Ovary (tissue), 7 donors: ENCODE measurements at regions not wholly inside any gene's neighbourhood (a gene's known extent, or its start where the extent isn't known, plus 50 kb on each side); places are given as distances from the start of the nearest gene placed in this dataset.

ENCODE experiments used
- DNase-seq, 5 donors: peaks; one replicate each; pipeline ENCODE4 v3.0.0-alpha.2; 2019 to 2020
- H3K27ac ChIP-seq, 2 donors: fragments of 200-600 bp; one replicate each; pipeline versions ENCODE4 v1.5.1 to v1.8.0; 2019 to 2022
- H3K27me3 ChIP-seq: fragments of 200-600 bp; one replicate; pipeline ENCODE4 v1.8.0; 2022
- H3K36me3 ChIP-seq: fragments of 200-600 bp; sonication (generic); one replicate; pipeline ENCODE4 v1.5.1; 2019
- H3K4me1 ChIP-seq: one replicate; pipeline ENCODE4 v1.8.1; 2013; ENCODE audit warnings: mild to moderate bottlenecking, moderate library complexity; ENCODE audit not compliant: insufficient read depth
- H3K4me3 ChIP-seq: fragments of 200-600 bp; sonication (generic); one replicate; pipeline ENCODE4 v1.5.1; 2017
- H3K9me3 ChIP-seq, 2 donors: fragments of 200-600 bp in 1 of 2; sonication (generic) in 1 of 2; one replicate each; pipeline versions ENCODE4 v1.5.1 to v1.8.1; 2013 to 2019; ENCODE audit warnings: mild to moderate bottlenecking in 1 of 2, moderate library complexity in 1 of 2
- CTCF ChIP-seq, 3 donors: fragments of 450-650 bp in 2 of 3; fragments of 200-600 bp in 1 of 3; IDR thresholded peaks; one replicate each; pipeline versions ENCODE4 v1.5.1 to v1.8.0; 2016 to 2022; ENCODE audit warnings: antibody characterized with exemption in 3 of 3, mild to moderate bottlenecking in 1 of 3
- EP300 ChIP-seq: sonication (generic); formaldehyde crosslinking; IDR thresholded peaks from one replicate; pipeline ENCODE4 v1.6.1; 2017; ENCODE audit warnings: antibody characterized with exemption
- POLR2A ChIP-seq: fragments of 450-650 bp; IDR thresholded peaks from one replicate; pipeline ENCODE4 v1.6.1; 2017; ENCODE audit warnings: antibody characterized with exemption, mild to moderate bottlenecking, moderate library complexity
- WGBS, 3 donors: extraction: QIAGEN DNeasy Blood & Tissue Kit in 1 of 3; methylation state at CpG; one replicate each; pipeline versions ENCODE4 v1.1.5 to v1.1.7; 2013 to 2017; 5-methylcytosine and 5-hydroxymethylcytosine counted together
- intact Hi-C, 4 donors: fragments of 100-400 bp; cut with DNase I; formaldehyde crosslinking; loops; one replicate each; pipeline versions ENCODE4 v1.11.0 to v1.15.1; 2022 to 2023
- donor health status: DM: no; HTN: no; CAD: no; lungs with moderate emphysema.
- donor health status: DM: no; HTN: no; CAD: no.
- donor health status: Bipolar disorder and iron deficiency.
- donor health status: DM: no; HTN: no; CAD: no.
- donor health status: DM: yes; HTN: yes; CAD: no.

DNA sequence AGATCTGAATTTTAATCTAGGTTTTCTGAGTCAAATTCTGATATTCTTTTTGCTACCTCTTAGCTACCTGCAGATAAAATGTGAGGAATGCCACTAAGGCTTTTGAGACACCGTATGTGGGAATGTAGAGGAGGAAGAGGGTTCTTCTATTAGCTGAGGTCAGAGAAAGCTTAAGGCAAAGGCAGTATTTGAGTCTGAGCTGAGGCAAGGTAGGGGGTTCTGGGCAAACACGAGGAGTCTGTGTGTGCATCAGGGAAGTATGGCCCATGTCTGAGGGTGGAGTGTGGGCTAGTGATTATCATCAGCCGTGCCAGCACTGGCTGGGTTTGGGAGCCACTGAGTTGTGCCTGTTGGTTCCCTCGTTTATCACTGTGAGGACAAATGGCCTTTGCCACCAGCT, 181.1 kb downstream of the SOX2 start:
- Histone ChIP-seq H3K4me1 (no peaks in the 10 kb centered on the region), H3K27ac (no peak overlapping the region), H3K9me3 (no peaks in the 10 kb centered on the region), H3K4me3 (no peak overlapping the region), H3K27me3 (no peaks in the 10 kb centered on the region), H3K36me3 (no peaks in the 10 kb centered on the region)
- 40 to 46% (median 44%) methylated on average over 4 of the region's 4 CpGs for WGBS, 3 donors
- DNase-seq: no peak
- TF ChIP-seq CTCF (IDR thresholded peaks at IDR 0.05): no peak
- intact Hi-C loops: no loop called here

DNA sequence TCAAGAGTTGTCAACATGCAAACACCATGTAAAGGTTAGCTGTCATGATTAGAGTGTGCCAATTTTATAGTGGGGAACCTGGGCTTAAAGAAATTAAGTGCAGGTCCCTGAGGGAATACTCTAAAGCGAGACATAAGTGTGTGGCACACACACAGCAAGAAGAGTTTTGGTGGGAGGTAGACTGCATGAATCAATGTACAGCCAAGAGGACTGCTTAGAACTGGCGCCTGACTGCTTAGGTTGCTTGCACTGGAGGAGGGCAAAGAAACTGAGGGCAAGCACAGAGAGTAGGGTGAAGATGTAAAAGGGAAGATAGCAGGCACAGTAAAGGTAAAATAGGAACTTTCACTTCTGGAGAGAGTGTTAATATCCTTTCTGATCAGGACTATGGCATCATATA, 184.9 kb downstream of the SOX2 start:
- TF ChIP-seq EP300 (no peak), CTCF (IDR thresholded peaks at IDR 0.05) (no peak), POLR2A (no peak)
- intact Hi-C loops: no loop called here

DNA sequence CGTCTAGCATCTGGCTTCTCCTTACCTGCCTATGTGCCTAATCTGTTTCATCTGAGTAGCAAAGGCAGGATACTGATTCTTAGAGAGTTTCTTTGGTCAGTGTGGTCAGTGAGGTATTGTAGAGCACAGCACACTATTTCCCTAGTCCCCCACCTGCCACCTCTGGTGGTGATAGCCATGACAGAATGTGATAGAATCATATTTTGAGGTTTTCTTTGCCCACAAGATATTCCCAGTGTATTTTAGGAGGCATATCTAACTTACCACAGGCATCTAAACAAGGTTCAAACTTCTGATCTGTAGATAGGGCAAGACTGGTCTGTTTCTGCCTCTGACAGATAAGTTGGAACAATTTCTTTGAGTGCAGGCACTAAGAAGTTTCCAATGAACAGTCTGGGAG, 188.0 kb downstream of the SOX2 start:
- H3K27me3 ChIP-seq: no peaks in the 10 kb centered on the region
- H3K9me3 ChIP-seq: no peaks in the 10 kb centered on the region
- H3K4me1 ChIP-seq: no peaks in the 10 kb centered on the region
- no peak overlapping the region for H3K27ac ChIP-seq
- H3K36me3 ChIP-seq: no peaks in the 10 kb centered on the region
- no peak overlapping the region for H3K4me3 ChIP-seq
- 50 to 57% (median 53%) methylated on average over 1 of the region's 1 CpG for WGBS, 3 donors
- intact Hi-C loops: no loop called here
- no peak for DNase-seq
- TF ChIP-seq EP300: no peak
- no peak for TF ChIP-seq POLR2A
- TF ChIP-seq CTCF (IDR thresholded peaks at IDR 0.05): no peak

More for the DNA sequence above, 184.9 kb downstream of the SOX2 start:
- Histone ChIP-seq H3K27ac (no peak overlapping the region), H3K4me1 (no peaks in the 10 kb centered on the region), H3K27me3 (no peaks in the 10 kb centered on the region), H3K4me3 (no peak overlapping the region), H3K9me3 (no peaks in the 10 kb centered on the region), H3K36me3 (no peaks in the 10 kb centered on the region)
- WGBS, 3 donors: 78 to 81% (median 79%) methylated on average over 2 of the region's 2 CpGs
- DNase-seq: no peak

GRCh38 chr3:181901626-181902025, 189.9 kb downstream of the SOX2 start:
- Histone ChIP-seq H3K4me1 (no peaks in the 10 kb centered on the region), H3K27ac (no peak overlapping the region), H3K9me3 (no peaks in the 10 kb centered on the region), H3K36me3 (no peaks in the 10 kb centered on the region), H3K27me3 (no peaks in the 10 kb centered on the region), H3K4me3 (no peak overlapping the region)
- no peak for TF ChIP-seq POLR2A
- no peak for TF ChIP-seq EP300
- no peak for TF ChIP-seq CTCF (IDR thresholded peaks at IDR 0.05)
- no peak for DNase-seq
- intact Hi-C loops: no loop called here
- WGBS, 3 donors: 61 to 73% (median 71%) methylated on average over 3 of the region's 3 CpGs

- no peak for DNase-seq
- H3K27ac ChIP-seq: no peak overlapping the region
- no peaks in the 10 kb centered on the region for H3K9me3 ChIP-seq
- intact Hi-C loops: no loop called here
- H3K4me3 ChIP-seq: no peak overlapping the region
- TF ChIP-seq POLR2A: no peak
- no peak for TF ChIP-seq CTCF (IDR thresholded peaks at IDR 0.05)
- TF ChIP-seq EP300: no peak
- H3K4me1 ChIP-seq: no peaks in the 10 kb centered on the region
- no peaks in the 10 kb centered on the region for H3K27me3 ChIP-seq
- H3K36me3 ChIP-seq: no peaks in the 10 kb centered on the region
- 29 to 43% (median 34%) methylated on average over 3 of the region's 3 CpGs for WGBS, 3 donors
These were observed 194.6 kb downstream of the SOX2 start for GRCh38 chr3:181906338-181906737.
